ENCODE measurements at regions not wholly inside any gene's neighbourhood (a gene's known extent, or its start where the extent isn't known, plus 50 kb on each side); places are given as distances from the start of the nearest gene placed in this dataset.

DNA sequence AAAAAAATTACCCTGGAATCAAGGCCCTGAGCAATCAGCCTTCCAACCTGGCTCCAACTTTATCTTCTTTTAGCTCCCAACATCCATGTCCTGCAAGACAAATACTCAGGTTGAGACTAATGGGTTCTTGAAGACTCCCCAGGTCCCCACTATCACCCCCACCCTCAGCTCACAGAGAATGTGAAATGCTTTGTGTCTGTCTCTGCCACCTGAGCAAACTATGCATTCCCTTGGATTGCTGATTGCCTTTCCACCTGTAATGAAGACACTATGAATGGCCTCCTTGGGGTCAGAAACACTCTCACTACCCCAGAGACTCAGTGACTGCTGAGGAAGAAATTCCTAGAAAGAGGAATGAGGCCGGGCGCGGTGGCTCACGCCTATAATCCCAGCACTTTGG lies 121.2 kb upstream of the GALNT2 start:
- H3K27ac ChIP-seq (ENCODE audit: low read depth in 2 of 2, low read length in 2 of 2), result no peak overlapping the region
- H3K27me3 ChIP-seq (ENCODE audit: control insufficient read depth, insufficient read depth, low read length), result no peaks in the 10 kb centered on the region
- intact Hi-C loops (cut with DNase I), result no loop called here
- H3K9me3 ChIP-seq (ENCODE audit: control insufficient read depth in 2 of 3, insufficient read depth in 1 of 3, low read length in 3 of 3), result no peaks in the 10 kb centered on the region
- no peak overlapping the region for H3K9ac ChIP-seq (ENCODE audit: low read length in 3 of 3)
- DNase-seq, result no peak
- no peak overlapping the region for H3K4me3 ChIP-seq (ENCODE audit: low read length in 3 of 3)
- H3K4me1 ChIP-seq (ENCODE audit: control insufficient read depth in 2 of 3, insufficient read depth in 2 of 3, low read depth in 1 of 3, low read length in 3 of 3), result no peaks in the 10 kb centered on the region
- no peak for FAIRE-seq
- TF ChIP-seq, protein P1, sequence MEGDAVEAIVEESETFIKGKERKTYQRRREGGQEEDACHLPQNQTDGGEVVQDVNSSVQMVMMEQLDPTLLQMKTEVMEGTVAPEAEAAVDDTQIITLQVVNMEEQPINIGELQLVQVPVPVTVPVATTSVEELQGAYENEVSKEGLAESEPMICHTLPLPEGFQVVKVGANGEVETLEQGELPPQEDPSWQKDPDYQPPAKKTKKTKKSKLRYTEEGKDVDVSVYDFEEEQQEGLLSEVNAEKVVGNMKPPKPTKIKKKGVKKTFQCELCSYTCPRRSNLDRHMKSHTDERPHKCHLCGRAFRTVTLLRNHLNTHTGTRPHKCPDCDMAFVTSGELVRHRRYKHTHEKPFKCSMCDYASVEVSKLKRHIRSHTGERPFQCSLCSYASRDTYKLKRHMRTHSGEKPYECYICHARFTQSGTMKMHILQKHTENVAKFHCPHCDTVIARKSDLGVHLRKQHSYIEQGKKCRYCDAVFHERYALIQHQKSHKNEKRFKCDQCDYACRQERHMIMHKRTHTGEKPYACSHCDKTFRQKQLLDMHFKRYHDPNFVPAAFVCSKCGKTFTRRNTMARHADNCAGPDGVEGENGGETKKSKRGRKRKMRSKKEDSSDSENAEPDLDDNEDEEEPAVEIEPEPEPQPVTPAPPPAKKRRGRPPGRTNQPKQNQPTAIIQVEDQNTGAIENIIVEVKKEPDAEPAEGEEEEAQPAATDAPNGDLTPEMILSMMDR (IDR thresholded peaks at IDR 0.05; ENCODE audit: borderline replicate concordance, extremely low read depth, insufficient read depth), result no peak
- H3K36me3 ChIP-seq (ENCODE audit: control insufficient read depth in 2 of 3, insufficient read depth in 3 of 3, low read length in 3 of 3), result no peaks in the 10 kb centered on the region

DNA sequence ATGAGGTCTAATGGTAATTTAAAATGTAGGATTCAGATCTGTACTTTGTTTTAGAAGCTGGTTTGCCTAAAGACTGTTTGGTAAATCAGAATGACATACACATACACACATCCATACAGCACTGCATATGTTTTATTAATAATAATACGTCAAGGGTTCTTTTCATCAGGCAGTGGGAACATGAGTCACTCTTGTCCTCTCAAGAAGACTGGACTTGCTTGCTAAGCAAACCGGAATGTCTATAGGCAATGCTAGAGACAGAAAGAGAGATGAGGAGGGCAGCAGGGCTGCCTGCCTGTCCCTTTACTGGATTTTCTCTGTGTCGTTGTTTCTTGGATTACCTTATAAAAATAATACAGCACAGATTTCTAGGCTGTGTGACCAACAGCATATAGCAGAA lies 119.1 kb upstream of the GALNT2 start:
- intact Hi-C loops (cut with DNase I), result no loop called here
- no peak overlapping the region for H3K9ac ChIP-seq (ENCODE audit: low read length in 3 of 3)
- H3K9me3 ChIP-seq (ENCODE audit: control insufficient read depth in 2 of 3, insufficient read depth in 1 of 3, low read length in 3 of 3), result no peaks in the 10 kb centered on the region
- H3K27ac ChIP-seq (ENCODE audit: low read depth in 2 of 2, low read length in 2 of 2), result no peak overlapping the region
- no peaks in the 10 kb centered on the region for H3K36me3 ChIP-seq (ENCODE audit: control insufficient read depth in 2 of 3, insufficient read depth in 3 of 3, low read length in 3 of 3)
- FAIRE-seq (no peak), DNase-seq (no peak)
- TF ChIP-seq, protein P1 (IDR thresholded peaks at IDR 0.05; ENCODE audit: borderline replicate concordance, extremely low read depth, insufficient read depth), result no peak
- H3K4me3 ChIP-seq (ENCODE audit: low read length in 3 of 3), result no peak overlapping the region
- H3K4me1 ChIP-seq (ENCODE audit: control insufficient read depth in 2 of 3, insufficient read depth in 2 of 3, low read depth in 1 of 3, low read length in 3 of 3), result no peaks in the 10 kb centered on the region
- H3K27me3 ChIP-seq (ENCODE audit: control insufficient read depth, insufficient read depth, low read length), result no peaks in the 10 kb centered on the region

DNA sequence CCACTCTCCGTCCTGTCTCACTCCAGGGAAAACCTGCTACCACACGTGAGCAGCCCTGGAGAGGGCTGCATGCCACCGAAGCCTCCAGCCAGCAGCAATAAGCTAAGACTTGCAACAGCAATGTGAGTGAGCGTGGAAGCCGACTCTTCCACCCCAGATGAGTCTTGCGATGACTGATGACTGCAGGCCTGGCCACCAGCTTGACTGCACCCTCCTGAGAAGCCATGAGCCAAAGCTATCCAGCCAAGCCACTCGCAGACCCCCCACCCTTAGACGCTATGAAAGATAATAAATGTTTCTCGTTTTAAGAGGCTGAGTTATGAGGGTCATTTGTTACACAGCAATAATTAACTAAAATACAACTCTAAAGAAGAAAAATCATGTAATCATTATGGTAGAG lies 118.6 kb upstream of the GALNT2 start:
- no peak overlapping the region for H3K4me3 ChIP-seq (ENCODE audit: low read length in 3 of 3)
- H3K27ac ChIP-seq (ENCODE audit: low read depth in 2 of 2, low read length in 2 of 2), result no peak overlapping the region
- no peaks in the 10 kb centered on the region for H3K4me1 ChIP-seq (ENCODE audit: control insufficient read depth in 2 of 3, insufficient read depth in 2 of 3, low read depth in 1 of 3, low read length in 3 of 3)
- H3K36me3 ChIP-seq (ENCODE audit: control insufficient read depth in 2 of 3, insufficient read depth in 3 of 3, low read length in 3 of 3), result no peaks in the 10 kb centered on the region
- FAIRE-seq (no peak), DNase-seq (no peak)
- H3K27me3 ChIP-seq (ENCODE audit: control insufficient read depth, insufficient read depth, low read length), result no peaks in the 10 kb centered on the region
- TF ChIP-seq, protein P1 (IDR thresholded peaks at IDR 0.05; ENCODE audit: borderline replicate concordance, extremely low read depth, insufficient read depth), result no peak
- H3K9me3 ChIP-seq (ENCODE audit: control insufficient read depth in 2 of 3, insufficient read depth in 1 of 3, low read length in 3 of 3), result no peaks in the 10 kb centered on the region
- no peak overlapping the region for H3K9ac ChIP-seq (ENCODE audit: low read length in 3 of 3)
- intact Hi-C loops (cut with DNase I), result no loop called here

- intact Hi-C loops (cut with DNase I), result no loop called here
- TF ChIP-seq, protein P1 (IDR thresholded peaks at IDR 0.05; ENCODE audit: borderline replicate concordance, extremely low read depth, insufficient read depth), result no peak
- FAIRE-seq (no peak), DNase-seq (no peak)
- Histone ChIP-seq H3K4me1 (ENCODE audit: control insufficient read depth in 2 of 3, insufficient read depth in 2 of 3, low read depth in 1 of 3, low read length in 3 of 3) (no peaks in the 10 kb centered on the region), H3K4me3 (ENCODE audit: low read length in 3 of 3) (no peak overlapping the region), H3K9ac (ENCODE audit: low read length in 3 of 3) (no peak overlapping the region), H3K27me3 (ENCODE audit: control insufficient read depth, insufficient read depth, low read length) (no peaks in the 10 kb centered on the region), H3K36me3 (ENCODE audit: control insufficient read depth in 2 of 3, insufficient read depth in 3 of 3, low read length in 3 of 3) (no peaks in the 10 kb centered on the region), H3K27ac (ENCODE audit: low read depth in 2 of 2, low read length in 2 of 2) (no peak overlapping the region), H3K9me3 (ENCODE audit: control insufficient read depth in 2 of 3, insufficient read depth in 1 of 3, low read length in 3 of 3) (no peaks in the 10 kb centered on the region)
These were observed 117.5 kb upstream of the GALNT2 start for GRCh38 chr1:229949500-229949899.
